Activated naive CD8-positive, alpha-beta T cell (primary cell): ENCODE measurements at regions not wholly inside any gene's neighbourhood (a gene's known extent, or its start where the extent isn't known, plus 50 kb on each side); places are given as distances from the start of the nearest gene placed in this dataset.

Experiments
- H3K27ac Mint-ChIP-seq: one replicate; pipeline ENCODE4 v1.8.0; 2021; ENCODE audit warnings: mixed read lengths
- H3K27me3 Mint-ChIP-seq: one replicate; pipeline ENCODE4 v1.8.0; 2021; ENCODE audit warnings: mixed read lengths
- H3K36me3 Mint-ChIP-seq: one replicate; pipeline ENCODE4 v1.8.0; 2021; ENCODE audit warnings: mixed read lengths
- H3K4me1 Mint-ChIP-seq: one replicate; pipeline ENCODE4 v1.8.0; 2021; ENCODE audit warnings: low read depth, mixed read lengths
- H3K4me3 Mint-ChIP-seq: one replicate; pipeline ENCODE4 v1.8.0; 2021; ENCODE audit warnings: mild to moderate bottlenecking, mixed read lengths
- H3K9me3 Mint-ChIP-seq: one replicate; pipeline ENCODE4 v1.8.0; 2021; ENCODE audit warnings: low read depth, mixed read lengths

- H3K4me3 Mint-ChIP-seq, result no peak overlapping the region
- H3K27me3 Mint-ChIP-seq, result no peaks in the 10 kb centered on the region
- no peaks in the 10 kb centered on the region for H3K9me3 Mint-ChIP-seq
- no peak overlapping the region for H3K27ac Mint-ChIP-seq
- no peaks in the 10 kb centered on the region for H3K36me3 Mint-ChIP-seq
- no peaks in the 10 kb centered on the region for H3K4me1 Mint-ChIP-seq
Observed at GRCh38 chr2:83481436-83481835, 977.6 kb downstream of the SUCLG1 start.

- no peaks in the 10 kb centered on the region for H3K27me3 Mint-ChIP-seq
- H3K4me3 Mint-ChIP-seq, result no peak overlapping the region
- no peaks in the 10 kb centered on the region for H3K9me3 Mint-ChIP-seq
Observed at GRCh38 chr2:83478037-83478436, 981.0 kb downstream of the SUCLG1 start.

GRCh38 chr2:83475371-83475770 is 983.7 kb downstream of the SUCLG1 start:
- Mint-ChIP-seq H3K9me3 (no peaks in the 10 kb centered on the region), H3K4me1 (no peaks in the 10 kb centered on the region), H3K27ac (no peak overlapping the region), H3K27me3 (no peaks in the 10 kb centered on the region), H3K4me3 (no peak overlapping the region), H3K36me3 (no peaks in the 10 kb centered on the region)

More at GRCh38 chr2:83478037-83478436, 981.0 kb downstream of the SUCLG1 start:
- Mint-ChIP-seq H3K27ac (no peak overlapping the region), H3K4me1 (no peaks in the 10 kb centered on the region), H3K36me3 (no peaks in the 10 kb centered on the region)

- H3K27me3 Mint-ChIP-seq, result no peaks in the 10 kb centered on the region
- no peak overlapping the region for H3K27ac Mint-ChIP-seq
- no peak overlapping the region for H3K4me3 Mint-ChIP-seq
- H3K9me3 Mint-ChIP-seq, result peaks cover 7% of the 10 kb centered on the region
- H3K4me1 Mint-ChIP-seq, result no peaks in the 10 kb centered on the region
- no peaks in the 10 kb centered on the region for H3K36me3 Mint-ChIP-seq
Observed at GRCh38 chr2:83471655-83472054, 987.4 kb downstream of the SUCLG1 start.

- no peaks in the 10 kb centered on the region for H3K4me1 Mint-ChIP-seq
Observed at GRCh38 chr2:83470928-83471327, 988.2 kb downstream of the SUCLG1 start.

GRCh38 chr2:83464444-83464843 is 994.6 kb downstream of the SUCLG1 start:
- peaks cover 7% of the 10 kb centered on the region for H3K9me3 Mint-ChIP-seq
- no peaks in the 10 kb centered on the region for H3K27me3 Mint-ChIP-seq
- no peak overlapping the region for H3K4me3 Mint-ChIP-seq
- H3K4me1 Mint-ChIP-seq, result no peaks in the 10 kb centered on the region
- H3K27ac Mint-ChIP-seq, result no peak overlapping the region
- H3K36me3 Mint-ChIP-seq, result no peaks in the 10 kb centered on the region

More at GRCh38 chr2:83470928-83471327, 988.2 kb downstream of the SUCLG1 start:
- Mint-ChIP-seq H3K36me3 (no peaks in the 10 kb centered on the region), H3K4me3 (no peak overlapping the region), H3K9me3 (peaks cover 7% of the 10 kb centered on the region), H3K27me3 (no peaks in the 10 kb centered on the region), H3K27ac (no peak overlapping the region)

DNA sequence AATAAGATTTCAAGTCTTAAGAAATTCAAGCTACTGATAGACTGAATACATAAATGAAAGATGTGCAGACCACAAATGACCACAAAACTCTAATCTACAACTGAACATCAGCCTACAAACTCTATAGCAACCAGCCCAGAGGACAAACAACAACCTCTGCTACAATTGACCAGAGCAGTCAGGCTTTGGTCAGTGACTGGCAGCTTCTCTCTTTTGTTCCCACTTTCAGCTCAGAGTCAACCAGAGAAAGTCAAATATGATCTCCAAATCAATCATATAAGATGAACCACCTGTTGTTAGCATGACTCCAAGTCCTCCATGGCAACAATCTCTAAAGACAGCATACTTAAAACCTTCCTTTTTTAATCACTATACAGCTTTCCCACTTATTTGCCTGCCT is 996.2 kb downstream of the SUCLG1 start:
- Mint-ChIP-seq H3K36me3 (no peaks in the 10 kb centered on the region), H3K9me3 (peaks cover 7% of the 10 kb centered on the region), H3K4me1 (no peaks in the 10 kb centered on the region), H3K27ac (no peak overlapping the region), H3K27me3 (no peaks in the 10 kb centered on the region), H3K4me3 (no peak overlapping the region)

DNA sequence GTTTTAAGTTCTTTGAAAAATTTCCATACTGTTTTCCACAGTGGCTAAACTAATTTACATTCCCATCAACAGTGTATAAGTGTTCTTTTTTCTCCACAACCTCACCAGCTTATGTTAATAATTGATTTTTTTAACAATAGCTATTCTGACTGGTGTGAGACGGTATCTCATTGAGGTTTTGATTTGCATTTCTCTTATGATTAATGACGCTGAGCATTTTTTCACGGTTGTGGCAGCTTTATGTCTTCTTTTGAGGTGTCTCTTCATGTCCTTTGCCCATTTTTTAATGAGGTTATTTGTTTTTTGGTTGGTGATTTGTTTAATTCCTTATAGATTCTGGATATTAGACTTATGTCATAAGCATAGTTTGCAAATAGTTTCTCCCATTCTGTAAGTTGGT is 997.9 kb downstream of the SUCLG1 start:
- H3K36me3 Mint-ChIP-seq, result no peaks in the 10 kb centered on the region
- no peaks in the 10 kb centered on the region for H3K27me3 Mint-ChIP-seq
- H3K4me3 Mint-ChIP-seq, result no peak overlapping the region
- H3K9me3 Mint-ChIP-seq, result no peaks in the 10 kb centered on the region
- H3K27ac Mint-ChIP-seq, result no peak overlapping the region
- no peaks in the 10 kb centered on the region for H3K4me1 Mint-ChIP-seq

DNA sequence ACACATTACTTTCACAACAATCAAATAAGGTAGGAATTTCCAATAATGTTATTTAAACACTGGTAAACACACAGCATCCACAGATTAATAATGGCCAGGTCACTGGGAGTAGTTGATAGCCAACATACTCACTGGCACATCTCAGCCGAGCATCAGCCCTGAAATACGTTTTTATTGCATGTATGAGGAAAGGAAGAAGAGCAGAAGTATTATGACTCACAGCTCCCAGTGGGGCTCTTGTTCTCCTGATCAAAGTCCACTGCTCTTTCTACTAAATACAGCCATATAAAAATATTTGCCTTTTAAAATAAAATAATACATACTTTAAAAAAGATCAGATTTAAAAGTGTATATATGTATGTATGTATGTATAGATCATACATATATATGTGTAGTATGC is 999.6 kb downstream of the SUCLG1 start:
- no peak overlapping the region for H3K27ac Mint-ChIP-seq
- H3K4me1 Mint-ChIP-seq, result no peaks in the 10 kb centered on the region
- no peak overlapping the region for H3K4me3 Mint-ChIP-seq
- H3K36me3 Mint-ChIP-seq, result no peaks in the 10 kb centered on the region
- H3K27me3 Mint-ChIP-seq, result no peaks in the 10 kb centered on the region
- no peaks in the 10 kb centered on the region for H3K9me3 Mint-ChIP-seq

DNA sequence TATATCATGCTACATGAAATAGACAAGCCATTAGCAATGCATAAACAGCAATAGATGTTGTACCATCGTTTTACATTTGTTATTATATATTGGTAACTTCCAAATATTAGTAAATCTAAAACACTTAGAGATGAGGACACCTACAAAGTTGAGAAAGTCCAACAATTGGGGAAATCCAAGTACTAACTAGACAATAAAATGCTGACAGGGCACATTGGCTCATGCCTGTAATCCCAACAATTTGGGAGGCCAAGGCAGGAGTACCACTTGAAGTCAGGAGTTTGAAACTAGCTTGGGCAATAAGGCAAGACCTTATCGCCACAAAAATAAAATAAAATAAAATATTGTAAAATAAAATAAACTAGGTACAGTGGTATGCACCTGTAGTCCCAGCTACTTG is 1023.1 kb downstream of the SUCLG1 start:
- Mint-ChIP-seq H3K27ac (no peak overlapping the region), H3K36me3 (no peaks in the 10 kb centered on the region), H3K27me3 (no peaks in the 10 kb centered on the region), H3K4me1 (no peaks in the 10 kb centered on the region), H3K9me3 (peaks cover 4% of the 10 kb centered on the region), H3K4me3 (no peak overlapping the region)

GRCh38 chr2:83420993-83421392 is 1038.1 kb downstream of the SUCLG1 start:
- no peaks in the 10 kb centered on the region for H3K36me3 Mint-ChIP-seq
- H3K9me3 Mint-ChIP-seq, result peaks cover 43% of the 10 kb centered on the region
- H3K27ac Mint-ChIP-seq, result no peak overlapping the region
- no peaks in the 10 kb centered on the region for H3K4me1 Mint-ChIP-seq
- H3K4me3 Mint-ChIP-seq, result no peak overlapping the region
- no peaks in the 10 kb centered on the region for H3K27me3 Mint-ChIP-seq

DNA sequence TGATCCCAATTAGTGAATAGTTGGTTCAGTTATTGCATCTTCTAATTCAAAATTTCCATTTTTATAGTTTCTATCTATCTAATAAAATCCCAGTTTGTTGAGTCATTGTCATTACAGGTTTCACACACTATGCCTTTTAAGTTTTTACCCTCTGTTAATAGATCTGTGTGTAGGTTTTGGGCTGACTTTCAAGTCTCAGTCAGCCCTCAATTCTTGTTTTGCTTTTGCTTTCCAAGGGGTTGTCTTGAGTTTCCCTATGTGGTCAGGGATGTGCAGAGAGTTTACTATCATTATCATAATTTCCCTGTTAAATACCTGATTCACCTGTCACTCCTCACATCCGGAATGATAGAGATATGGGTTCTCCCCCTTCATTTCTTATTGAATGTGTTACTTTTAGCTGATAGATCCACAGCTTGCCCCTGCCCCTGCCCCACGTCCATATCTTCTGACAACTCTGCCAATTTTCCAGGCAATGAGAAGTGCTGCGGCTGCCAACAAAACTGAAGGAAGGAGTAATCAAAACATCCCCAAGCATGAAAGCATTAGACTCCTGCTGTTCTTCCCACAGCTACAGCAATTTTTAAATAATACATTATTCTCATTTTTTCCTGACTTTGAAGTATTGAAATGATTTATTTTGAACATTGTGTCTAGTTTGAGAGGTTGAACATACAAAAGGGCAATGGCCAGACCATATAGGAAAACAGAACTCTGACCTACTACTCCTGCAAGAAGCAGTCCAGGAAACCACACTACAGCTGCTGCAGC is 1064.8 kb downstream of the SUCLG1 start:
- Mint-ChIP-seq H3K36me3 (no peaks in the 10 kb centered on the region), H3K27ac (no peak overlapping the region), H3K27me3 (no peaks in the 10 kb centered on the region), H3K4me1 (no peaks in the 10 kb centered on the region), H3K9me3 (no peaks in the 10 kb centered on the region), H3K4me3 (no peak overlapping the region)

DNA sequence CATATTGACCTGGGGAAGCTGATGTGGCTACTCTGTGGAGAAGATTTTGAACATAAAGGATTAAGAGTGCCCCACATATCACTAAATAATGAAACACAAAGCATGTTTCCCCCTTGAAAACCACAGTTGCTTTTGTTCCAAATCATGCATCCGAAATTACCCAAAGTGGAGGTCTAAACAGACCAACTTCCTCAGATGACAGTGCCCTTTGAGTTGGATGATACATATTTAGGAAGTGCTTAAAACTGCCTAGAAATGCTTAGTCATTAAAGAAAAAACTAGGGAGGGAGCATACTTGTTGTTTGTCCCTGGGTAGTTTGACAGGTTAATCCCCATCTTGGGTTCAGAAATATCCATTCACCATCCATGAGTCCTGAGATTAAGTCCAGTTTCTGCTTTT is 1070.3 kb downstream of the SUCLG1 start:
- H3K27ac Mint-ChIP-seq, result no peak overlapping the region
- no peaks in the 10 kb centered on the region for H3K36me3 Mint-ChIP-seq
- no peak overlapping the region for H3K4me3 Mint-ChIP-seq
- H3K9me3 Mint-ChIP-seq, result no peaks in the 10 kb centered on the region
- no peaks in the 10 kb centered on the region for H3K27me3 Mint-ChIP-seq
- no peaks in the 10 kb centered on the region for H3K4me1 Mint-ChIP-seq

GRCh38 chr2:83386549-83386948 is 1072.5 kb downstream of the SUCLG1 start:
- H3K4me3 Mint-ChIP-seq, result no peak overlapping the region

DNA sequence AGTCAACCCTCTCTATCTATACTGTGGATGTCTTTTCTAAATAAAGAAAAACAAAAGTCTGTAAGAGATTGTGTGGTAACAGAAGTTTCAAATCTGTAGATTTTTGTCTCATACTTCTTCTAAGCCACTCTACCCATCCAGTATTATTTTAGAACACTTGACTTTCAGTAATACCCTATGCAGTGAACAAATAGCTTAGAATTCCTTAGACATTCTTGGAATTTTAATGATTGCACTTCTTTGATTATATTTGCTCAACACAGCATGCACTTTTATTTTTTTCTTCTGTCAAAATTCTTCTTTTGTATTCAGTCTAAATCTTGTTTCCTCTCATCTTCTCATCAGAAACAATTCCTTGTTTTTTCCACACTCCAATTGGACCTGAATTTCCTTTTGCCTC is 1080.2 kb downstream of the SUCLG1 start:
- no peaks in the 10 kb centered on the region for H3K36me3 Mint-ChIP-seq
- no peaks in the 10 kb centered on the region for H3K4me1 Mint-ChIP-seq
- H3K4me3 Mint-ChIP-seq, result no peak overlapping the region
- no peaks in the 10 kb centered on the region for H3K27me3 Mint-ChIP-seq
- H3K27ac Mint-ChIP-seq, result no peak overlapping the region
- peaks cover 13% of the 10 kb centered on the region for H3K9me3 Mint-ChIP-seq

More at GRCh38 chr2:83386549-83386948, 1072.5 kb downstream of the SUCLG1 start:
- H3K27ac Mint-ChIP-seq, result no peak overlapping the region
- H3K36me3 Mint-ChIP-seq, result no peaks in the 10 kb centered on the region
- peaks cover 3% of the 10 kb centered on the region for H3K9me3 Mint-ChIP-seq
- no peaks in the 10 kb centered on the region for H3K27me3 Mint-ChIP-seq
- no peaks in the 10 kb centered on the region for H3K4me1 Mint-ChIP-seq

DNA sequence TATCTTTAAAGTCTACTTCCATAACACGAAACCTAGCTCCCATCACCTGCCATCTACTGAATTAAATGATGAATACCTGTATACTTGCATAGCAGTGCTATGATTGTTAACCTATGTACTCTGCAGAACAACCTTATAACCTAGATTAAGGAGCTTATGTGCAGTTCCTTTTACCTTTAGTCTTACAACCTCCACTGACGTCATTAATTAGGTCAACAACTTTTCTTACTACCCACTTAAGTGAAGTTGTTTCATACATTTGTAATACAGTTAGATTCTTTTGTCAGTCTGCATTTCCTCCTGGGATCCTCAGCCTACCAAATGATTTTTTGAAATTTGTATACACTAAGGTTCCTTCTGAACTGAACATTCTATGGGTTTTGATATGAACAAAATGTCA is 1082.3 kb downstream of the SUCLG1 start:
- Mint-ChIP-seq H3K27ac (no peak overlapping the region), H3K4me3 (no peak overlapping the region), H3K4me1 (no peaks in the 10 kb centered on the region), H3K36me3 (no peaks in the 10 kb centered on the region), H3K27me3 (no peaks in the 10 kb centered on the region), H3K9me3 (peaks cover 9% of the 10 kb centered on the region)
